ENCODE measurements at regions not wholly inside any gene's neighbourhood (a gene's known extent, or its start where the extent isn't known, plus 50 kb on each side); places are given as distances from the start of the nearest gene placed in this dataset.

- no peak overlapping the region for H3K4me3 ChIP-seq (ENCODE audit: low read depth in 1 of 2, low read length in 1 of 2)
- no peaks in the 10 kb centered on the region for H3K9me3 ChIP-seq
- TF ChIP-seq, protein P1, sequence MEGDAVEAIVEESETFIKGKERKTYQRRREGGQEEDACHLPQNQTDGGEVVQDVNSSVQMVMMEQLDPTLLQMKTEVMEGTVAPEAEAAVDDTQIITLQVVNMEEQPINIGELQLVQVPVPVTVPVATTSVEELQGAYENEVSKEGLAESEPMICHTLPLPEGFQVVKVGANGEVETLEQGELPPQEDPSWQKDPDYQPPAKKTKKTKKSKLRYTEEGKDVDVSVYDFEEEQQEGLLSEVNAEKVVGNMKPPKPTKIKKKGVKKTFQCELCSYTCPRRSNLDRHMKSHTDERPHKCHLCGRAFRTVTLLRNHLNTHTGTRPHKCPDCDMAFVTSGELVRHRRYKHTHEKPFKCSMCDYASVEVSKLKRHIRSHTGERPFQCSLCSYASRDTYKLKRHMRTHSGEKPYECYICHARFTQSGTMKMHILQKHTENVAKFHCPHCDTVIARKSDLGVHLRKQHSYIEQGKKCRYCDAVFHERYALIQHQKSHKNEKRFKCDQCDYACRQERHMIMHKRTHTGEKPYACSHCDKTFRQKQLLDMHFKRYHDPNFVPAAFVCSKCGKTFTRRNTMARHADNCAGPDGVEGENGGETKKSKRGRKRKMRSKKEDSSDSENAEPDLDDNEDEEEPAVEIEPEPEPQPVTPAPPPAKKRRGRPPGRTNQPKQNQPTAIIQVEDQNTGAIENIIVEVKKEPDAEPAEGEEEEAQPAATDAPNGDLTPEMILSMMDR (IDR thresholded peaks at IDR 0.05): no peak
Measured at GRCh38 chr10:130746311-130746710, 565.2 kb downstream of the TCERG1L start.

DNA sequence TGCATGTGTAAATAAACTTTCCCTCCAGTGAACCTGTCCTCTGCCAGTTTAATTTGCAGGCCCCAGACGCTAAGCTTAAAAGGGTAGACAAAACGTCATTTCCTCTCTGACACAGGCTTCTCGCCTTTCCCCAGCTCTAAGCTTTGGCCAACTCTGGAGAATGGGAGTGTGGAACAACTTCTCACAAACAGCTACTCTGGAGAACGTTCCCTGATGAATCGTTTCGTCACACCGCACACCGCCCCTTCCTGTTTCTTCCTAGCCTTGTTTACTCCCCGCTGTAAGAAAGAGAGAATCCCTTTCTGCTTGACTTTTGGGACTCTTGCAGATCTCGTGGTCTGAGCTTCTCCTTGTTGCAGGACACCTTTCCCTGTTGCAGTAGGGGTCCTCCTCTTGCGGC is 564.2 kb downstream of the TCERG1L start:
- TF ChIP-seq, protein P1 (IDR thresholded peaks at IDR 0.05): no peak
- H3K4me1 ChIP-seq (ENCODE audit: control insufficient read depth in 1 of 2, insufficient read depth in 1 of 2, low read depth in 1 of 2, low read length in 1 of 2): no peaks in the 10 kb centered on the region
- H3K9me3 ChIP-seq: no peaks in the 10 kb centered on the region
- H3K36me3 ChIP-seq: no peaks in the 10 kb centered on the region
- H3K27me3 ChIP-seq: no peaks in the 10 kb centered on the region
- H3K27ac ChIP-seq: no peak overlapping the region
- no peak overlapping the region for H3K4me3 ChIP-seq (ENCODE audit: low read depth in 1 of 2, low read length in 1 of 2)

More at GRCh38 chr10:130746311-130746710, 565.2 kb downstream of the TCERG1L start:
- no peak overlapping the region for H3K27ac ChIP-seq
- no peaks in the 10 kb centered on the region for H3K4me1 ChIP-seq (ENCODE audit: control insufficient read depth in 1 of 2, insufficient read depth in 1 of 2, low read depth in 1 of 2, low read length in 1 of 2)
- H3K36me3 ChIP-seq: no peaks in the 10 kb centered on the region
- no peaks in the 10 kb centered on the region for H3K27me3 ChIP-seq

DNA sequence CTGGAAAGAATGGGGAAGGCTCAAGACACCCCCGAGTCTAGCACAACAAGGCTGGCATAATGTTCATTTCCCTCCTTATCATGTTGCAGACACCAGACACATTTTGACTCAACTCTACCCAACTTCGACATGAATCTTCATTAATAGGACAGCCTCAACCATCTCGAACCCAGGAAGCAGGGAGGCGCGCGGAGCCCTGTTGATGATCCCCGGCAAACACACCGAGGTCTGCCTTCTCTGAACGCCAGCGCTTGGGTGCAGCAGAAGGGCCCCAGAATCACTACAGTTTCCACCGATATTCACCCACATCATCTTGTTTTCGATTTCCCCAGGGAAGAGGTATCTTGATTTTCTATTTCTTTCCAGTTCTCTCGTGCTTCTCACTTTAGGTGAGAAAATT is 563.6 kb downstream of the TCERG1L start:
- no peaks in the 10 kb centered on the region for H3K27me3 ChIP-seq

DNA sequence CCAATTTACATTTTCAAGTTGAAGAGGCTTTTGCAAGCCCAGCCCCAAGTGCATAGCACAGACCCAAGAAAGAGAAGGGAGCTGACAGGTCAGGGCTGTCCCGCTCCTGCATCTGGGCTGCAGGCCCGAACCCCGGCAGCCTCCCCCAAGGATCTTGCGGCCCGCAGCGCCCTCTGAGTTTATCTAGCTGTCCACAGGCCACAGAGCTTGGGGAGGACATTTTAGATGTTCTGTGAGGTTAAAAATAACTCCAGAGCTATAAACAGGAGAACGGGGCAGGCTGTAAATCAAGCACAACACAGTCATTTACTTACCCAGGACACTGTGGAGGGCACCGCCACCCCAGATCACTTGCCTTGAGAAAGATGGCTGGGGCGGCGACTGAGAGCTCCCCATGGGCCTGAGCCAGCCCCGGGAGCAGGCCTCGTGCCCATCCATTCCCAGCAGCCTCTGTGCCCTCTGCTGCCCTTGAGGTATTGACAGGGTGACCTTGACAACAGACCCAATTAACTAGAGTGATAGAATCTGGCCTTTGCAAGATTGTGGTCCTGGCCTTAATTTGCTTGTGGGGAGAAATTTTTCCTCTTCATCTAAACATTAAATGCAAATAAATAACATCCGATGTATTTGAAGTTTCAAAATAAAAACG is 563.0 kb downstream of the TCERG1L start:
- H3K4me1 ChIP-seq (ENCODE audit: control insufficient read depth in 1 of 2, insufficient read depth in 1 of 2, low read depth in 1 of 2, low read length in 1 of 2): no peaks in the 10 kb centered on the region
- TF ChIP-seq, protein P1 (IDR thresholded peaks at IDR 0.05): no peak
- no peaks in the 10 kb centered on the region for H3K9me3 ChIP-seq

More for the DNA sequence above, 563.6 kb downstream of the TCERG1L start:
- no peaks in the 10 kb centered on the region for H3K9me3 ChIP-seq
- no peaks in the 10 kb centered on the region for H3K4me1 ChIP-seq (ENCODE audit: control insufficient read depth in 1 of 2, insufficient read depth in 1 of 2, low read depth in 1 of 2, low read length in 1 of 2)
- no peaks in the 10 kb centered on the region for H3K36me3 ChIP-seq
- no peak overlapping the region for H3K4me3 ChIP-seq (ENCODE audit: low read depth in 1 of 2, low read length in 1 of 2)
- TF ChIP-seq, protein P1 (IDR thresholded peaks at IDR 0.05): no peak
- no peak overlapping the region for H3K27ac ChIP-seq

DNA sequence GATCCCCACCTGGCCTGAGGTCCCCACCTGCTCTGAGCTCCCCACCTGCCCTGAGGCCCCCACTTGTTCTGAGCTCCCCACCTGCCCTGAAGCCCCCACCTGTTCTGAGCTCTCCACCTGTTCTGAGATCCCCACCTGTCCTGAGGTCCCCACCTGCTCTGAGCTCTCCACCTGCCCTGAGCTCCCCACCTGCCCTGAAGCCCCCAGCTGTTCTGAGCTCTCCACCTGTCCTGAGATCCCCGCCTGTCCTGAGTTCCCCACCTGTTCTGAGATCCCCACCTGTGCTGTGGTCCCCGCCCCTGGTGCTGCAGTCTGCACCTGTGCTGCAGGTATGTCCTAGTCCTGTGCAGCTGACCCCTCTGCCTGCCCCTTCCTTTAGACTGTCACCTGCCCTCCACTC is 561.6 kb downstream of the TCERG1L start:
- no peaks in the 10 kb centered on the region for H3K9me3 ChIP-seq
- no peak overlapping the region for H3K4me3 ChIP-seq (ENCODE audit: low read depth in 1 of 2, low read length in 1 of 2)
- H3K27ac ChIP-seq: no peak overlapping the region
- TF ChIP-seq, protein P1 (IDR thresholded peaks at IDR 0.05): no peak
- H3K4me1 ChIP-seq (ENCODE audit: control insufficient read depth in 1 of 2, insufficient read depth in 1 of 2, low read depth in 1 of 2, low read length in 1 of 2): no peaks in the 10 kb centered on the region
- no peaks in the 10 kb centered on the region for H3K27me3 ChIP-seq
- no peaks in the 10 kb centered on the region for H3K36me3 ChIP-seq

More for the DNA sequence above, 563.0 kb downstream of the TCERG1L start:
- H3K4me3 ChIP-seq (ENCODE audit: low read depth in 1 of 2, low read length in 1 of 2): no peak overlapping the region
- H3K27me3 ChIP-seq: no peaks in the 10 kb centered on the region
- no peaks in the 10 kb centered on the region for H3K36me3 ChIP-seq
- H3K27ac ChIP-seq: no peak overlapping the region
